A673 (cell line): ENCODE measurements at regions not wholly inside any gene's neighbourhood (a gene's known extent, or its start where the extent isn't known, plus 50 kb on each side); places are given as distances from the start of the nearest gene placed in this dataset.

Experiments used
- BruUV-seq: library from RNA; stranded (reverse); fragments of 400-500 nt; replicated peaks from 2 replicates; lab custom pipeline; 2021; lab: Mats Ljungman, UMichigan
- CTCF ChIA-PET: fragments of 300-600 bp; sonication (Branson Sonifier 250); formaldehyde crosslinking; loops from one replicate; lab custom pipeline; 2022; ENCODE audit warnings: antibody characterized with exemption; lab: Charles Lee
- POLR2A ChIA-PET: fragments of 300-600 bp; sonication (Branson Sonifier 250); formaldehyde crosslinking; loops from one replicate; lab custom pipeline; 2022; ENCODE audit warnings: antibody characterized with exemption; ENCODE audit not compliant: low non-redundant PET; lab: Charles Lee
- DNase-seq: peaks from one replicate; pipeline ENCODE4 v3.0.0-alpha.2; 2015; ENCODE audit warnings: low spot score
- H3K27ac ChIP-seq: fragments of 200-600 bp; sonication (generic); 2 replicates; pipeline ENCODE4 v1.5.1; 2016; ENCODE audit warnings: mixed run types, low read depth, mild to moderate bottlenecking, mixed read lengths, antibody characterized with exemption, low read length; ENCODE audit not compliant: poor library complexity, severe bottlenecking
- H3K27me3 ChIP-seq: fragments of 200-600 bp; sonication (generic); replicated peaks from 2 replicates; pipeline ENCODE4 v1.6.1; 2017; ENCODE audit warnings: mixed run types, low read depth, mild to moderate bottlenecking, mixed read lengths, antibody characterized with exemption, low read length; ENCODE audit not compliant: insufficient read depth, poor library complexity
- H3K36me3 ChIP-seq: fragments of 200-600 bp; sonication (generic); 2 replicates; pipeline ENCODE4 v1.6.1; 2016; ENCODE audit warnings: mixed run types, mild to moderate bottlenecking, mixed read lengths, antibody characterized with exemption, low read length; ENCODE audit not compliant: insufficient read depth, poor library complexity, severe bottlenecking
- H3K4me1 ChIP-seq: fragments of 200-600 bp; sonication (generic); 2 replicates; pipeline ENCODE4 v1.6.1; 2017; ENCODE audit warnings: mixed run types, mild to moderate bottlenecking, mixed read lengths, antibody characterized with exemption, low read length; ENCODE audit not compliant: insufficient read depth, poor library complexity, severe bottlenecking
- H3K4me3 ChIP-seq: fragments of 200-600 bp; sonication (generic); 2 replicates; pipeline ENCODE4 v1.5.1; 2016; ENCODE audit warnings: low read depth, mixed run types, mild to moderate bottlenecking, mixed read lengths, low read length; ENCODE audit not compliant: poor library complexity, severe bottlenecking
- H3K9me3 ChIP-seq: fragments of 200-600 bp; sonication (generic); 2 replicates; pipeline ENCODE4 v1.6.1; 2016; ENCODE audit warnings: mixed run types, low read depth, mild to moderate bottlenecking, mixed read lengths, antibody characterized with exemption, low read length; ENCODE audit not compliant: poor library complexity, severe bottlenecking
- EZH2 ChIP-seq: fragments of 200-600 bp; sonication (generic); IDR thresholded peaks from 2 replicates; pipeline ENCODE4 v1.6.1; 2017; ENCODE audit warnings: borderline replicate concordance, low read depth, mild to moderate bottlenecking, mixed read lengths, antibody characterized with exemption, low read length; ENCODE audit not compliant: poor library complexity, severe bottlenecking
- intact Hi-C: fragments of 100-400 bp; cut with micrococcal nuclease; formaldehyde crosslinking; loops from one replicate; pipeline ENCODE4 v1.10.0; 2022; ENCODE audit not compliant: unreplicated experiment
- TF ChIP-seq, protein P1 (sequence below): fragments of 300-800, 200-600 bp; sonication (generic); conservative IDR thresholded peaks from 2 replicates; pipeline ENCODE4 v1.5.1; 2017; ENCODE audit warnings: low read depth, mild to moderate bottlenecking, antibody characterized with exemption, low read length, moderate library complexity, mixed read lengths

- Histone ChIP-seq H3K4me1 (no peaks in the 10 kb centered on the region), H3K27me3 (no peaks in the 10 kb centered on the region), H3K9me3 (no peaks in the 10 kb centered on the region), H3K4me3 (no peak overlapping the region), H3K36me3 (no peaks in the 10 kb centered on the region), H3K27ac (no peak overlapping the region)
- intact Hi-C loops: no loop called here
- DNase-seq: no peak
- POLR2A ChIA-PET: no interaction called here
- no TSS peak for BruUV-seq
- TF ChIP-seq, protein P1, sequence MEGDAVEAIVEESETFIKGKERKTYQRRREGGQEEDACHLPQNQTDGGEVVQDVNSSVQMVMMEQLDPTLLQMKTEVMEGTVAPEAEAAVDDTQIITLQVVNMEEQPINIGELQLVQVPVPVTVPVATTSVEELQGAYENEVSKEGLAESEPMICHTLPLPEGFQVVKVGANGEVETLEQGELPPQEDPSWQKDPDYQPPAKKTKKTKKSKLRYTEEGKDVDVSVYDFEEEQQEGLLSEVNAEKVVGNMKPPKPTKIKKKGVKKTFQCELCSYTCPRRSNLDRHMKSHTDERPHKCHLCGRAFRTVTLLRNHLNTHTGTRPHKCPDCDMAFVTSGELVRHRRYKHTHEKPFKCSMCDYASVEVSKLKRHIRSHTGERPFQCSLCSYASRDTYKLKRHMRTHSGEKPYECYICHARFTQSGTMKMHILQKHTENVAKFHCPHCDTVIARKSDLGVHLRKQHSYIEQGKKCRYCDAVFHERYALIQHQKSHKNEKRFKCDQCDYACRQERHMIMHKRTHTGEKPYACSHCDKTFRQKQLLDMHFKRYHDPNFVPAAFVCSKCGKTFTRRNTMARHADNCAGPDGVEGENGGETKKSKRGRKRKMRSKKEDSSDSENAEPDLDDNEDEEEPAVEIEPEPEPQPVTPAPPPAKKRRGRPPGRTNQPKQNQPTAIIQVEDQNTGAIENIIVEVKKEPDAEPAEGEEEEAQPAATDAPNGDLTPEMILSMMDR: no peak
- no peak for TF ChIP-seq EZH2
- CTCF ChIA-PET: no interaction called here
These were observed 398.8 kb upstream of the IGFBP3 start for GRCh38 chr7:46319841-46320240.

- Histone ChIP-seq H3K36me3 (no peaks in the 10 kb centered on the region), H3K27ac (no peak overlapping the region), H3K9me3 (no peaks in the 10 kb centered on the region), H3K27me3 (no peaks in the 10 kb centered on the region), H3K4me3 (no peak overlapping the region), H3K4me1 (no peaks in the 10 kb centered on the region)
- TF ChIP-seq, protein P1: no peak
- TF ChIP-seq EZH2: no peak
- CTCF ChIA-PET: no interaction called here
- no TSS peak for BruUV-seq
- intact Hi-C loops: no loop called here
- POLR2A ChIA-PET: no interaction called here
- DNase-seq: no peak
These were observed 397.2 kb upstream of the IGFBP3 start for GRCh38 chr7:46318276-46318675.

- no peak for TF ChIP-seq EZH2
- TF ChIP-seq, protein P1: no peak
- Histone ChIP-seq H3K4me1 (no peaks in the 10 kb centered on the region), H3K4me3 (no peak overlapping the region), H3K9me3 (no peaks in the 10 kb centered on the region), H3K27ac (no peak overlapping the region), H3K36me3 (no peaks in the 10 kb centered on the region), H3K27me3 (no peaks in the 10 kb centered on the region)
- intact Hi-C loops: no loop called here
- DNase-seq: no peak
- CTCF ChIA-PET: no interaction called here
- no TSS peak for BruUV-seq
- POLR2A ChIA-PET: no interaction called here
These were observed 396.2 kb upstream of the IGFBP3 start for GRCh38 chr7:46317256-46317655.
